HEK293 (cell line): ENCODE measurements at regions not wholly inside any gene's neighbourhood (a gene's known extent, or its start where the extent isn't known, plus 50 kb on each side); places are given as distances from the start of the nearest gene placed in this dataset.

Source experiments
- CTCF ChIP-seq: fragments of 450-650 bp; formaldehyde crosslinking; IDR thresholded peaks from 2 replicates; pipeline ENCODE4 v1.5.1; 2016; ENCODE audit warnings: missing biosample characterization, missing genetic modification characterization
- ZNF239 ChIP-seq: fragments of 450-650 bp; formaldehyde crosslinking; IDR thresholded peaks from 2 replicates; pipeline ENCODE4 v1.5.1; 2016; ENCODE audit warnings: missing biosample characterization, missing genetic modification characterization
- ZNF362 ChIP-seq: fragments of 450-650 bp; formaldehyde crosslinking; IDR thresholded peaks from 2 replicates; pipeline ENCODE4 v1.5.1; 2016; ENCODE audit warnings: missing biosample characterization, missing genetic modification characterization

DNA sequence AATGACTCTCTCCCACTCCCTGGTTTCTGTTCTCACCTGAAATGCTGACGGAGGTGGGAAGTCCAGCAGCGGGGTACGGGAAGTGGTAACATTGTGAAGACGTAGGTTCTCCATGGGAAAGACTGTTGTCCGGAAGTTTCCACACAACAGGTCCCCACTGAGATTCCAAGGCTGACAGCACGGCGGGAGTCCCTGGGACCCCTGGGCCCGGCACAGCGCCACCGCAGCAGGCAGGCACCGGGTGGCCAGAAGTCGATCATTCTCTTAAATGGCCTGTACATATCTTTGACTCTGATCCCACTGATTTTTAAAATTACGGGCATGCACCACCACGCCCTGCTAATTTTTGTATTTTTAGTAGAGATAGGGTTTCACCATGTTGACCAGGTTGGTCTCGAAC lies 201.0 kb upstream of the SALL3 start:
- TF ChIP-seq ZNF239 (tag by site-specific recombination) (no peak), CTCF (no peak), ZNF362 (tag by site-specific recombination) (no peak)
